HepG2 (cell line): ENCODE measurements at regions not wholly inside any gene's neighbourhood (a gene's known extent, or its start where the extent isn't known, plus 50 kb on each side); places are given as distances from the start of the nearest gene placed in this dataset.

Experiments used
- MYPOP ChIP-seq: sonication (generic); formaldehyde crosslinking; IDR thresholded peaks from 2 replicates; pipeline ENCODE4 v1.8.1; 2023; ENCODE audit warnings: mild to moderate bottlenecking, moderate library complexity, missing genetic modification reagents
- NR0B2 ChIP-seq: sonication (generic); formaldehyde crosslinking; IDR thresholded peaks from 2 replicates; pipeline ENCODE4 v1.4.0; 2020; ENCODE audit warnings: mild to moderate bottlenecking, missing genetic modification reagents
- POLR2A ChIP-seq, 2 experiments: IDR thresholded peaks; 2 replicates each; pipeline ENCODE4 v1.6.1; 2011; ENCODE audit warnings: low read depth in 2 of 2, low read length in 2 of 2, mild to moderate bottlenecking in 1 of 2, moderate library complexity in 1 of 2; ENCODE audit not compliant: insufficient read depth in 1 of 2
- POLR2AphosphoS5 ChIP-seq: IDR thresholded peaks from 2 replicates; pipeline ENCODE4 v1.6.1; 2012; ENCODE audit warnings: low read depth, low read length
- SMC3 ChIP-seq: IDR thresholded peaks from 2 replicates; pipeline ENCODE4 v1.6.1; 2011; ENCODE audit warnings: low read length, improper control_type of control experiment
- ZNF780A ChIP-seq: sonication (generic); formaldehyde crosslinking; IDR thresholded peaks from 2 replicates; pipeline ENCODE4 v1.8.0; 2022; ENCODE audit warnings: mild to moderate bottlenecking, missing genetic modification reagents, moderate library complexity
- TF ChIP-seq, protein P1 (sequence below): sonication (generic); formaldehyde crosslinking; IDR thresholded peaks from 2 replicates; pipeline ENCODE4 v1.4.0; 2020; ENCODE audit warnings: mild to moderate bottlenecking, missing genetic modification reagents
- TF ChIP-seq, protein P2 (sequence below): sonication (generic); formaldehyde crosslinking; IDR thresholded peaks from 2 replicates; pipeline ENCODE4 v1.5.0; 2020; ENCODE audit warnings: mild to moderate bottlenecking, missing genetic modification reagents, moderate library complexity
- TF ChIP-seq, protein P3 (sequence below): sonication (generic); formaldehyde crosslinking; IDR thresholded peaks from 2 replicates; pipeline ENCODE4 v1.4.0; 2020; ENCODE audit warnings: missing genetic modification reagents, mild to moderate bottlenecking, borderline replicate concordance

DNA sequence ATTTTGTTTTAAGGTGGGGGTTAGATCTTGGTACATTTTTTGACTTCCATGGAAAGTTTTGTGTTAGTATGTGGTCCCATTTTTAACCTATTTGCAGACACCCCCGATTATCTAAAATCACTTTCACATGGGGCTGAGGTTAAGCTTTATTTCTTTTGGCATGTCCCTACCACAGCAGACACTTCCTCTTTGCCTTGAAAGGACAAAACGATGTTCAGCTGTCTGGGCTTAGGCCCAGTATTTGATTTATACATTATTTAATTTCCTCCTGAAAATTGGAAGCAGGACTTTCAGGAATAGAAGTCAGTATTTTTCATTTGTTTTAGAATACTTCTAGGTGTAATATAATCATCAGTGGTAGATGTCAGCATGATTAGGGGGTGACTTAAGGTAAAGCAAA, 112.4 kb upstream of the SPRY1 start:
- TF ChIP-seq POLR2A (IDR thresholded peaks at IDR 0.05; ENCODE audit: insufficient read depth in 1 of 2, low read depth in 2 of 2, low read length in 2 of 2), result no peak
- no peak for TF ChIP-seq SMC3
- TF ChIP-seq ZNF780A (CRISPR knock-in tag), result no peak
- TF ChIP-seq NR0B2, result no peak
- TF ChIP-seq, protein P1, sequence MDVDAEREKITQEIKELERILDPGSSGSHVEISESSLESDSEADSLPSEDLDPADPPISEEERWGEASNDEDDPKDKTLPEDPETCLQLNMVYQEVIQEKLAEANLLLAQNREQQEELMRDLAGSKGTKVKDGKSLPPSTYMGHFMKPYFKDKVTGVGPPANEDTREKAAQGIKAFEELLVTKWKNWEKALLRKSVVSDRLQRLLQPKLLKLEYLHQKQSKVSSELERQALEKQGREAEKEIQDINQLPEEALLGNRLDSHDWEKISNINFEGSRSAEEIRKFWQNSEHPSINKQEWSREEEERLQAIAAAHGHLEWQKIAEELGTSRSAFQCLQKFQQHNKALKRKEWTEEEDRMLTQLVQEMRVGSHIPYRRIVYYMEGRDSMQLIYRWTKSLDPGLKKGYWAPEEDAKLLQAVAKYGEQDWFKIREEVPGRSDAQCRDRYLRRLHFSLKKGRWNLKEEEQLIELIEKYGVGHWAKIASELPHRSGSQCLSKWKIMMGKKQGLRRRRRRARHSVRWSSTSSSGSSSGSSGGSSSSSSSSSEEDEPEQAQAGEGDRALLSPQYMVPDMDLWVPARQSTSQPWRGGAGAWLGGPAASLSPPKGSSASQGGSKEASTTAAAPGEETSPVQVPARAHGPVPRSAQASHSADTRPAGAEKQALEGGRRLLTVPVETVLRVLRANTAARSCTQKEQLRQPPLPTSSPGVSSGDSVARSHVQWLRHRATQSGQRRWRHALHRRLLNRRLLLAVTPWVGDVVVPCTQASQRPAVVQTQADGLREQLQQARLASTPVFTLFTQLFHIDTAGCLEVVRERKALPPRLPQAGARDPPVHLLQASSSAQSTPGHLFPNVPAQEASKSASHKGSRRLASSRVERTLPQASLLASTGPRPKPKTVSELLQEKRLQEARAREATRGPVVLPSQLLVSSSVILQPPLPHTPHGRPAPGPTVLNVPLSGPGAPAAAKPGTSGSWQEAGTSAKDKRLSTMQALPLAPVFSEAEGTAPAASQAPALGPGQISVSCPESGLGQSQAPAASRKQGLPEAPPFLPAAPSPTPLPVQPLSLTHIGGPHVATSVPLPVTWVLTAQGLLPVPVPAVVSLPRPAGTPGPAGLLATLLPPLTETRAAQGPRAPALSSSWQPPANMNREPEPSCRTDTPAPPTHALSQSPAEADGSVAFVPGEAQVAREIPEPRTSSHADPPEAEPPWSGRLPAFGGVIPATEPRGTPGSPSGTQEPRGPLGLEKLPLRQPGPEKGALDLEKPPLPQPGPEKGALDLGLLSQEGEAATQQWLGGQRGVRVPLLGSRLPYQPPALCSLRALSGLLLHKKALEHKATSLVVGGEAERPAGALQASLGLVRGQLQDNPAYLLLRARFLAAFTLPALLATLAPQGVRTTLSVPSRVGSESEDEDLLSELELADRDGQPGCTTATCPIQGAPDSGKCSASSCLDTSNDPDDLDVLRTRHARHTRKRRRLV (CRISPR knock-in tag), result no peak
- TF ChIP-seq MYPOP, result no peak
- TF ChIP-seq, protein P2, sequence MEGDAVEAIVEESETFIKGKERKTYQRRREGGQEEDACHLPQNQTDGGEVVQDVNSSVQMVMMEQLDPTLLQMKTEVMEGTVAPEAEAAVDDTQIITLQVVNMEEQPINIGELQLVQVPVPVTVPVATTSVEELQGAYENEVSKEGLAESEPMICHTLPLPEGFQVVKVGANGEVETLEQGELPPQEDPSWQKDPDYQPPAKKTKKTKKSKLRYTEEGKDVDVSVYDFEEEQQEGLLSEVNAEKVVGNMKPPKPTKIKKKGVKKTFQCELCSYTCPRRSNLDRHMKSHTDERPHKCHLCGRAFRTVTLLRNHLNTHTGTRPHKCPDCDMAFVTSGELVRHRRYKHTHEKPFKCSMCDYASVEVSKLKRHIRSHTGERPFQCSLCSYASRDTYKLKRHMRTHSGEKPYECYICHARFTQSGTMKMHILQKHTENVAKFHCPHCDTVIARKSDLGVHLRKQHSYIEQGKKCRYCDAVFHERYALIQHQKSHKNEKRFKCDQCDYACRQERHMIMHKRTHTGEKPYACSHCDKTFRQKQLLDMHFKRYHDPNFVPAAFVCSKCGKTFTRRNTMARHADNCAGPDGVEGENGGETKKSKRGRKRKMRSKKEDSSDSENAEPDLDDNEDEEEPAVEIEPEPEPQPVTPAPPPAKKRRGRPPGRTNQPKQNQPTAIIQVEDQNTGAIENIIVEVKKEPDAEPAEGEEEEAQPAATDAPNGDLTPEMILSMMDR (CRISPR knock-in tag), result no peak
- TF ChIP-seq POLR2AphosphoS5, result no peak
- TF ChIP-seq, protein P3, sequence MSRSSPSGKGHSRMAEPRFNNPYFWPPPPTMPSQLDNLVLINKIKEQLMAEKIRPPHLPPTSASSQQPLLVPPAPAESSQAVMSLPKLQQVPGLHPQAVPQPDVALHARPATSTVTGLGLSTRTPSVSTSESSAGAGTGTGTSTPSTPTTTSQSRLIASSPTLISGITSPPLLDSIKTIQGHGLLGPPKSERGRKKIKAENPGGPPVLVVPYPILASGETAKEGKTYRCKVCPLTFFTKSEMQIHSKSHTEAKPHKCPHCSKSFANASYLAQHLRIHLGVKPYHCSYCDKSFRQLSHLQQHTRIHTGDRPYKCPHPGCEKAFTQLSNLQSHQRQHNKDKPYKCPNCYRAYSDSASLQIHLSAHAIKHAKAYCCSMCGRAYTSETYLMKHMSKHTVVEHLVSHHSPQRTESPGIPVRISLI (CRISPR knock-in tag), result no peak
